ENCODE measurements at regions not wholly inside any gene's neighbourhood (a gene's known extent, or its start where the extent isn't known, plus 50 kb on each side); places are given as distances from the start of the nearest gene placed in this dataset.

GRCh38 chr11:33605703-33606102 is 94.9 kb downstream of the C11orf91 start:
- TF ChIP-seq CTCF (IDR thresholded peaks at IDR 0.05 in 4 of 5, conservative IDR thresholded peaks at IDR 0.05 in 1 of 5) (no peak), POLR2A (IDR thresholded peaks at IDR 0.05) (no peak)
- ATAC-seq, result no peak
- H3K36me3 ChIP-seq, result no peaks in the 10 kb centered on the region

GRCh38 chr11:33598426-33599069 is 102.1 kb downstream of the C11orf91 start:
- no peak overlapping the region for H3K27ac ChIP-seq
- ATAC-seq, result no peak
- H3K4me1 ChIP-seq, result no peaks in the 10 kb centered on the region
- intact Hi-C loops (cut with DNase I; ENCODE audit: low total_unique reads) (no loop called here), in situ Hi-C loops (cut with MboI; ENCODE audit: low sequenced_read_pairs in 4 of 4) (no loop called here)
- no peak for DNase-seq
- TF ChIP-seq POLR2A (IDR thresholded peaks at IDR 0.05), result no peak
- TF ChIP-seq CTCF (IDR thresholded peaks at IDR 0.05 in 4 of 5, conservative IDR thresholded peaks at IDR 0.05 in 1 of 5), result no peak
- no peaks in the 10 kb centered on the region for H3K36me3 ChIP-seq
- peaks cover 0 to 2% (median 0%) of the 10 kb centered on the region in 3 donors for H3K27me3 ChIP-seq
- peaks cover 0 to 6% (median 0%) of the 10 kb centered on the region in 3 donors for H3K9me3 ChIP-seq
- no peak overlapping the region for H3K4me3 ChIP-seq

More at GRCh38 chr11:33605703-33606102, 94.9 kb downstream of the C11orf91 start:
- no peaks in the 10 kb centered on the region for H3K9me3 ChIP-seq
- no peaks in the 10 kb centered on the region for H3K4me1 ChIP-seq
- peaks cover 0 to 2% (median 0%) of the 10 kb centered on the region in 3 donors for H3K27me3 ChIP-seq
- intact Hi-C loops (cut with DNase I; ENCODE audit: low total_unique reads), result no loop called here
- H3K4me3 ChIP-seq, result no peak overlapping the region
- no peak overlapping the region for H3K27ac ChIP-seq
- no peak for DNase-seq
- in situ Hi-C loops (cut with MboI; ENCODE audit: low sequenced_read_pairs in 4 of 4), result no loop called here

- Histone ChIP-seq H3K36me3 (no peaks in the 10 kb centered on the region), H3K4me3 (no peak overlapping the region), H3K27ac (no peak overlapping the region), H3K4me1 (no peaks in the 10 kb centered on the region), H3K9me3 (peaks cover 0 to 6% (median 0%) of the 10 kb centered on the region in 3 donors), H3K27me3 (no peaks in the 10 kb centered on the region)
- intact Hi-C loops (cut with DNase I; ENCODE audit: low total_unique reads) (no loop called here), in situ Hi-C loops (cut with MboI; ENCODE audit: low sequenced_read_pairs in 4 of 4) (no loop called here)
- ATAC-seq (no peak), DNase-seq (no peak)
- TF ChIP-seq POLR2A (IDR thresholded peaks at IDR 0.05) (no peak), CTCF (IDR thresholded peaks at IDR 0.05 in 4 of 5, conservative IDR thresholded peaks at IDR 0.05 in 1 of 5) (no peak)
These were observed 106.4 kb downstream of the C11orf91 start for GRCh38 chr11:33594188-33594587.

GRCh38 chr11:33590441-33590840 is 110.2 kb downstream of the C11orf91 start:
- Histone ChIP-seq H3K27ac (no peak overlapping the region), H3K9me3 (peaks cover 0 to 6% (median 0%) of the 10 kb centered on the region in 3 donors), H3K36me3 (no peaks in the 10 kb centered on the region), H3K4me1 (no peaks in the 10 kb centered on the region), H3K4me3 (no peak overlapping the region), H3K27me3 (no peaks in the 10 kb centered on the region)
- in situ Hi-C loops (cut with MboI; ENCODE audit: low sequenced_read_pairs in 4 of 4) (no loop called here), intact Hi-C loops (cut with DNase I; ENCODE audit: low total_unique reads) (no loop called here)
- no peak for DNase-seq
- TF ChIP-seq CTCF (IDR thresholded peaks at IDR 0.05 in 4 of 5, conservative IDR thresholded peaks at IDR 0.05 in 1 of 5), result no peak
- TF ChIP-seq POLR2A (IDR thresholded peaks at IDR 0.05), result no peak
- no peak for ATAC-seq

GRCh38 chr11:33588056-33588455 is 112.6 kb downstream of the C11orf91 start:
- ATAC-seq, result no peak
- intact Hi-C loops (cut with DNase I; ENCODE audit: low total_unique reads) (no loop called here), in situ Hi-C loops (cut with MboI; ENCODE audit: low sequenced_read_pairs in 4 of 4) (no loop called here)
- H3K4me3 ChIP-seq, result no peak overlapping the region
- H3K9me3 ChIP-seq, result no peaks in the 10 kb centered on the region
- no peaks in the 10 kb centered on the region for H3K4me1 ChIP-seq
- DNase-seq, result no peak
- H3K27me3 ChIP-seq, result no peaks in the 10 kb centered on the region
- H3K27ac ChIP-seq, result no peak overlapping the region
- H3K36me3 ChIP-seq, result no peaks in the 10 kb centered on the region
- TF ChIP-seq CTCF (IDR thresholded peaks at IDR 0.05 in 4 of 5, conservative IDR thresholded peaks at IDR 0.05 in 1 of 5) (no peak), POLR2A (IDR thresholded peaks at IDR 0.05) (no peak)

Data from gastrocnemius medialis (tissue), 4 donors.